Small intestine (tissue), 7 donors: ENCODE measurements at regions not wholly inside any gene's neighbourhood (a gene's known extent, or its start where the extent isn't known, plus 50 kb on each side); places are given as distances from the start of the nearest gene placed in this dataset.

ENCODE experiments used
- DNase-seq, 2 donors: peaks; one replicate each; pipeline versions ENCODE4 v3.0.0 to v3.0.0-alpha.2; 2013
- FAIRE-seq: peaks from 2 replicates; lab custom pipeline; 2012; peaks lifted over from hg19 to GRCh38; lab: Jason Lieb, UNC
- H3K27ac ChIP-seq, 3 donors: one replicate each; pipeline ENCODE4 v1.5.1; 2013; ENCODE audit warnings: low read length in 2 of 3, mild to moderate bottlenecking in 2 of 3, control low read depth in 1 of 3, inconsistent platforms in 1 of 3, low read depth in 1 of 3, moderate library complexity in 1 of 3
- H3K27me3 ChIP-seq, 3 donors: one replicate each; pipeline ENCODE4 v1.6.1; 2013; ENCODE audit warnings: low read length in 3 of 3, inconsistent platforms in 1 of 3; ENCODE audit not compliant: control insufficient read depth in 3 of 3, insufficient read depth in 3 of 3
- H3K36me3 ChIP-seq, 3 donors: one replicate each; pipeline ENCODE4 v1.6.1; 2013; ENCODE audit warnings: low read length in 3 of 3, inconsistent platforms in 1 of 3, low read depth in 1 of 3, mild to moderate bottlenecking in 1 of 3, moderate library complexity in 1 of 3; ENCODE audit not compliant: control insufficient read depth in 3 of 3, insufficient read depth in 2 of 3
- H3K4me1 ChIP-seq, 3 donors: one replicate each; pipeline ENCODE4 v1.6.1; 2013; ENCODE audit warnings: low read length in 2 of 3, inconsistent platforms in 1 of 3, low read depth in 1 of 3, mild to moderate bottlenecking in 1 of 3, moderate library complexity in 1 of 3; ENCODE audit not compliant: control insufficient read depth in 3 of 3, insufficient read depth in 2 of 3
- H3K4me3 ChIP-seq, 3 donors: one replicate each; pipeline ENCODE4 v1.5.1; 2013; ENCODE audit warnings: low read length in 3 of 3, control low read depth in 1 of 3, inconsistent platforms in 1 of 3, low read depth in 1 of 3, mild to moderate bottlenecking in 1 of 3, moderate library complexity in 1 of 3
- H3K9me3 ChIP-seq, 2 donors: one replicate each; pipeline ENCODE4 v1.6.1; 2013; ENCODE audit warnings: low read depth in 1 of 2, low read length in 1 of 2; ENCODE audit not compliant: control insufficient read depth in 2 of 2, insufficient read depth in 1 of 2
- WGBS, 3 donors: extraction: QIAGEN DNeasy Blood & Tissue Kit; methylation state at CpG; one replicate each; pipeline ENCODE4 v1.1.7; 2013; 5-methylcytosine and 5-hydroxymethylcytosine counted together
- donor health status: healthy with polysubstance abuse.
- donor health status: control.
- donor health status: control.
- donor health status: Bipolar disorder and iron deficiency.
- donor health status: healthy.

- Histone ChIP-seq H3K36me3 (no peaks in the 10 kb centered on the region), H3K27ac (no peak overlapping the region), H3K4me3 (no peak overlapping the region), H3K27me3 (no peaks in the 10 kb centered on the region), H3K9me3 (no peaks in the 10 kb centered on the region), H3K4me1 (no peaks in the 10 kb centered on the region)
- no peak for DNase-seq
- WGBS, 3 donors = 82 to 96% (median 89%) methylated on average over 5 of the region's 5 CpGs
- FAIRE-seq = no peak
Measured at GRCh38 chr4:158313566-158313965, 103.3 kb downstream of the TMEM144 start.

DNA sequence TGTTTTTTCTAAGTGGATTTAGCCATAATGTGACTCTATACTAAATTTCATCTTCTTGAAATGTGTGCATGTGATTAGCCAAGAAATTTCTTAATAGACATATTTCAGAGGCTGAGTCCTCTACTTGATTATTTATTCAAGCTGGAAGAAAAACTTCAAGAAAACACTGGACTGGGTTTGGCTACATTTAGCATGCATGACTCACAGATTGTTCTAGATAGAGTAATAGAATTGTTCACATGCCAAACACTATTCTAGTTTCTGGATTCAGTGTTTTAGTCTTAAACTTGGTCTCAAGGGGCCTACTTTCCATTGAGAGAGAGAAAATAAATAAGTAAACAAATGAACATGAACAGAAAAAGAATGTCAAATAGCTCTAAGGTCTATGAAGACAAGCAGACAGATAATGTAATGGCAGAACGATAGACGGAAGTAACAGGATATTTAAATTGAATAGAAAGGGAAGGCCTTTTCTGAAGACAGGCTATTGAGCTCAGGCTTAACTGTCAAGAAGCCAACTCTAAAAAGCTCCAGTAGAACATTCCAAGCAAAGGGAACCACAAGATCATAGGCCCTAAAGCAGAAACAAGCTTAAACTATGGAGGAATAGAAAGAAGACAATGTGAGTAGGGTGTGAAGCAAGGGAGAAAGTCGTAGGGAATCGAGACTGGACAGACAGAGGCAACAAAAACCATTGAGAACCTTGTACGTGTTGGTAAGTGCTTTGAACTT is 104.6 kb downstream of the TMEM144 start:
- WGBS, 3 donors = 78 to 83% (median 83%) methylated on average over 5 of the region's 5 CpGs
- H3K36me3 ChIP-seq = no peaks in the 10 kb centered on the region
- no peak for DNase-seq
- H3K4me1 ChIP-seq = no peaks in the 10 kb centered on the region
- H3K27me3 ChIP-seq = no peaks in the 10 kb centered on the region
- no peak overlapping the region for H3K27ac ChIP-seq
- no peak for FAIRE-seq
- no peak overlapping the region for H3K4me3 ChIP-seq
- peaks cover 0 to 2% of the 10 kb centered on the region in 2 donors for H3K9me3 ChIP-seq

- Histone ChIP-seq H3K4me3 (no peak overlapping the region), H3K9me3 (peaks cover 0 to 7% of the 10 kb centered on the region in 2 donors), H3K36me3 (no peaks in the 10 kb centered on the region), H3K27me3 (no peaks in the 10 kb centered on the region), H3K4me1 (no peaks in the 10 kb centered on the region), H3K27ac (no peak overlapping the region)
- no peak for DNase-seq
- no peak for FAIRE-seq
- 53 to 62% (median 58%) methylated on average over 2 of the region's 2 CpGs for WGBS, 3 donors
Measured at GRCh38 chr4:158315706-158316105, 105.4 kb downstream of the TMEM144 start.

- no peak for FAIRE-seq
- H3K4me1 ChIP-seq = no peaks in the 10 kb centered on the region
- no peak for DNase-seq
- no peak overlapping the region for H3K4me3 ChIP-seq
- WGBS, 3 donors = 61 to 83% (median 62%) methylated on average over 1 of the region's 1 CpG
- H3K36me3 ChIP-seq = no peaks in the 10 kb centered on the region
- H3K9me3 ChIP-seq = peaks cover 0 to 7% of the 10 kb centered on the region in 2 donors
- H3K27ac ChIP-seq = no peak overlapping the region
- no peaks in the 10 kb centered on the region for H3K27me3 ChIP-seq
Measured at GRCh38 chr4:158316264-158316663, 106.0 kb downstream of the TMEM144 start.

GRCh38 chr4:158319880-158320279 is 109.6 kb downstream of the TMEM144 start:
- no peak for FAIRE-seq

GRCh38 chr4:158322109-158322508 is 111.8 kb downstream of the TMEM144 start:
- DNase-seq (peak; percentile 34 to 49), FAIRE-seq (no peak)
- no peaks in the 10 kb centered on the region for H3K36me3 ChIP-seq
- no peaks in the 10 kb centered on the region for H3K4me1 ChIP-seq
- H3K9me3 ChIP-seq = peaks cover 0 to 7% of the 10 kb centered on the region in 2 donors
- H3K4me3 ChIP-seq = no peak overlapping the region
- 0 to 30% (median 3%) methylated on average over 1 of the region's 1 CpG for WGBS, 3 donors
- no peaks in the 10 kb centered on the region for H3K27me3 ChIP-seq
- no peak overlapping the region for H3K27ac ChIP-seq

More at GRCh38 chr4:158319880-158320279, 109.6 kb downstream of the TMEM144 start:
- DNase-seq = no peak
- H3K27ac ChIP-seq = no peak overlapping the region
- H3K4me1 ChIP-seq = no peaks in the 10 kb centered on the region
- H3K36me3 ChIP-seq = no peaks in the 10 kb centered on the region
- H3K4me3 ChIP-seq = no peak overlapping the region
- whole genome bisulfite sequencing, 3 donors = 80 to 94% (median 93%) methylated on average over 7 of the region's 7 CpGs
- H3K27me3 ChIP-seq = no peaks in the 10 kb centered on the region
- peaks cover 0 to 7% of the 10 kb centered on the region in 2 donors for H3K9me3 ChIP-seq

DNA sequence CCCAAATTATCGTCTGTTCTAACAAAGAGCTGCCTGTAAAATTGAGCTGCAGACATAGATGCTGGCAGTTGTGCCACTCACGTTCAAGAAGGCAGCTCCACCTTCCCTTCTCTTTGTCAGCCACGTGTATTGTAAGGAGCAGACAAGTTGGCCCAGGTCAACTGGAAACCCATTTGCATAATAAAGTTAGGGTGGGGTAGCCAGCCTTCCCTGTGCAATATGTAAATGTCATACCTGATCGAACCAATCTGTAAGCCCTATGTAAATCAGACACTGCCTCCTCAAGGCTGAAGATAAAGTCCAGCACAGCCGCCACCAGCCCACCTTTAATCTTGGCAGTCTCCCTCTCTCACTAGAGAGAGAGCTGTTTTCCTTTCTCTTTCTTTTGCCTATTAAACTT is 117.2 kb downstream of the TMEM144 start:
- Histone ChIP-seq H3K4me3 (no peak overlapping the region), H3K27ac (no peak overlapping the region), H3K27me3 (no peaks in the 10 kb centered on the region), H3K9me3 (no peaks in the 10 kb centered on the region), H3K36me3 (no peaks in the 10 kb centered on the region), H3K4me1 (no peaks in the 10 kb centered on the region)
- no peak for FAIRE-seq
- 13 to 55% (median 35%) methylated on average over 5 of the region's 5 CpGs for WGBS, 3 donors
- DNase-seq = peak; percentile 68 to 91

- no peaks in the 10 kb centered on the region for H3K36me3 ChIP-seq
- H3K4me1 ChIP-seq = no peaks in the 10 kb centered on the region
- DNase-seq = no peak
- no peaks in the 10 kb centered on the region for H3K9me3 ChIP-seq
- H3K27ac ChIP-seq = no peak overlapping the region
- no peak for FAIRE-seq
- no peak overlapping the region for H3K4me3 ChIP-seq
- no peaks in the 10 kb centered on the region for H3K27me3 ChIP-seq
Measured at GRCh38 chr4:158331863-158332262, 121.6 kb downstream of the TMEM144 start.

- no peak for DNase-seq
- no peak overlapping the region for H3K27ac ChIP-seq
- H3K9me3 ChIP-seq = no peaks in the 10 kb centered on the region
- no peaks in the 10 kb centered on the region for H3K36me3 ChIP-seq
- no peak for FAIRE-seq
- H3K4me3 ChIP-seq = no peak overlapping the region
- WGBS, 3 donors = 89 to 97% (median 96%) methylated on average over 3 of the region's 3 CpGs
- no peaks in the 10 kb centered on the region for H3K27me3 ChIP-seq
- no peaks in the 10 kb centered on the region for H3K4me1 ChIP-seq
Measured at GRCh38 chr4:158333820-158334219, 123.5 kb downstream of the TMEM144 start.
